ENCODE measurements at regions not wholly inside any gene's neighbourhood (a gene's known extent, or its start where the extent isn't known, plus 50 kb on each side); places are given as distances from the start of the nearest gene placed in this dataset.

DNA sequence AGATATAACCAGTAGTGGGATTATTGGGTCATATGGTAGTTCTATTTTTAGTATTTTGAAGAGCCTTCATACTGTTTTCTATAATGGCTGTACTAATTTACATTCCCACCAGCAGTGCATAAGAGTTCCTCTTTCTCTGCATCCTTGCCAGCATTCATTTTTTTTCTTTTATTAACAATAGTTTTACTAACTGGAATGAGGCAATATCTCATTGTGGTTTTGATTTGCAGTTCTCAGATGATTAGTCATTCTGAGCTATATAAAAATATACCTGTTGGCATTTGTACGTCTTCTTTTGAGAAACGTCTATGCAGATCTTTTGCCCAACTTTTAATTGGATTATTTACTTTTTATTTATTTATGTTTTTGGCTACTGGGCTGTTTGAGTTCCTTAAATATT, 1579.3 kb upstream of the CDH6 start:
- POLR2A ChIA-PET (ENCODE audit: partially characterized antibody) = no interaction called here
- H2AK5ac ChIP-seq (ENCODE audit: low read depth, low read length) = no peak overlapping the region
- no peak overlapping the region for H2AFZ ChIP-seq (ENCODE audit: low read length)
- no peak overlapping the region for H3K4ac ChIP-seq (replicated peaks; ENCODE audit: insufficient read length, low read depth, low read length)
- no peaks in the 10 kb centered on the region for H3K27me3 ChIP-seq (replicated peaks in 1 of 4; ENCODE audit: control insufficient read depth in 3 of 4, extremely low read depth in 1 of 4, insufficient read depth in 3 of 4, low read length in 3 of 4)
- no peak overlapping the region for H2BK20ac ChIP-seq (ENCODE audit: low read length)
- no peak overlapping the region for H3K18ac ChIP-seq (ENCODE audit: extremely low read depth, low read length)
- H4K91ac ChIP-seq (replicated peaks; ENCODE audit: insufficient read length, low read length) = no peak overlapping the region
- TF ChIP-seq TCF12 (IDR thresholded peaks at IDR 0.05; ENCODE audit: low read depth, low read length) = no peak
- TF ChIP-seq TAF7 (optimal IDR thresholded peaks at IDR 0.05; ENCODE audit: borderline replicate concordance, low read depth, low read length) = no peak
- TF ChIP-seq CBX8 (IDR thresholded peaks at IDR 0.05; ENCODE audit: borderline replicate concordance, low read depth, low read length) = no peak
- TF ChIP-seq TAF1 (IDR thresholded peaks at IDR 0.05; ENCODE audit: low read depth, low read length) = no peak
- no peak for TF ChIP-seq BACH1 (IDR thresholded peaks at IDR 0.05; ENCODE audit: low read length)
- TF ChIP-seq SIX5 (IDR thresholded peaks at IDR 0.05; ENCODE audit: low read depth, low read length) = no peak
- H3K36me3 ChIP-seq (ENCODE audit: control insufficient read depth in 2 of 4, insufficient read depth in 4 of 4, low read length in 3 of 4) = no peaks in the 10 kb centered on the region
- H2BK5ac ChIP-seq (ENCODE audit: low read depth, low read length) = no peak overlapping the region
- no peaks in the 10 kb centered on the region for H3K9me3 ChIP-seq (ENCODE audit: insufficient read depth in 2 of 2, low read depth in 1 of 2, low read length in 1 of 2)
- no peak overlapping the region for H3K56ac ChIP-seq (replicated peaks; ENCODE audit: insufficient read length, low read depth, low read length)
- no peak overlapping the region for H3K14ac ChIP-seq (ENCODE audit: insufficient read length)
- FAIRE-seq (no peak), DNase-seq (ENCODE audit: low read depth in 1 of 2, low spot score in 2 of 2) (no peak)
- H2BK120ac ChIP-seq (replicated peaks; ENCODE audit: low read depth, low read length) = no peak overlapping the region
- no peak overlapping the region for H4K5ac ChIP-seq (ENCODE audit: insufficient read length, low read depth, low read length)
- H4K20me1 ChIP-seq (replicated peaks in 1 of 2; ENCODE audit: control insufficient read depth in 1 of 2, insufficient read depth in 2 of 2, low read length in 2 of 2) = no peaks in the 10 kb centered on the region
- no peak overlapping the region for H3K4me2 ChIP-seq (ENCODE audit: insufficient read depth in 1 of 2, low read depth in 2 of 2, low read length in 2 of 2)
- H3K23me2 ChIP-seq (ENCODE audit: low read depth, low read length) = no peaks in the 10 kb centered on the region
- H3K9ac ChIP-seq (replicated peaks in 1 of 4; ENCODE audit: extremely low read depth in 1 of 4, low read depth in 3 of 4, low read length in 3 of 4) = no peak overlapping the region
- no peaks in the 10 kb centered on the region for H3K79me1 ChIP-seq (ENCODE audit: low read depth, low read length)
- CTCF ChIA-PET (ENCODE audit: partially characterized antibody) = no interaction called here
- no peak overlapping the region for H3K4me3 ChIP-seq (ENCODE audit: extremely low read depth in 1 of 4, insufficient read depth in 2 of 4, low read depth in 3 of 4, low read length in 4 of 4)
- no peak overlapping the region for H2BK12ac ChIP-seq (ENCODE audit: low read depth, low read length)
- H3K23ac ChIP-seq (ENCODE audit: insufficient read length) = no peak overlapping the region
- no peak overlapping the region for H4K8ac ChIP-seq (ENCODE audit: extremely low read depth, insufficient read depth, low read length)
- H2BK15ac ChIP-seq (ENCODE audit: low read length) = no peak overlapping the region
- WGBS, 2 experiments (ENCODE audit: extremely low coverage in 1 of 2, insufficient coverage in 1 of 2, insufficient read length in 1 of 2, insufficient replicate concordance in 2 of 2, low coverage in 1 of 2, low lambda C conversion rate in 2 of 2, missing lambda C conversion rate in 1 of 2) = 68% methylated on average over 2 of the region's 2 CpGs; no CpG with 5 or more reads in 1 of the 2 experiments
- no peaks in the 10 kb centered on the region for H3K79me2 ChIP-seq (ENCODE audit: control insufficient read depth in 1 of 2, insufficient read depth in 2 of 2, low read length in 2 of 2)
- no peak overlapping the region for H3K27ac ChIP-seq (ENCODE audit: low read depth, low read length)
- no peaks in the 10 kb centered on the region for H3K4me1 ChIP-seq (replicated peaks in 1 of 4; ENCODE audit: control insufficient read depth in 3 of 4, insufficient read depth in 4 of 4, low read length in 3 of 4)

Measured in H1 (cell line).